ENCODE measurements at regions not wholly inside any gene's neighbourhood (a gene's known extent, or its start where the extent isn't known, plus 50 kb on each side); places are given as distances from the start of the nearest gene placed in this dataset.
A peak's percentile ranks its signal among the peaks of the same experiment; 100 is the strongest.

DNA sequence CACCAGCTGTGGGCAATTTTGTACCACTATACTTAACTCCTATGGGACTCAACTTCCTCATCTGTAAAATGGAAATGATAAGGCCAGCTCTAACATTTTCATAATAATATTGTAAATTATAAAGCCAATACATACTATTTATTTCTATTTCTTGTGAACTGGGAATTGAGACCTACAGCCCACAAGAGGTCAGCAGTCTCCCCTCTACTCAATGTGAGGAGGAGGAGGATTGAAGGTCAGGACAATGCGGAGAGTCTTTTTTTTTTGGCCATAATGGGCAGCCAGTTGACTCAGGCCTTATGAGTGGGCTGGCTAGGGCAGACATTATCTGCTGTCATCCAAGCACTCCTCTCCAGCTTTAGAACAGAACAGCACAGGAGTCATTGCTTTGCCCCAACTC is 90.5 kb downstream of the NUF2 start:
- no peak overlapping the region for H2BK5ac ChIP-seq (ENCODE audit: insufficient read length, low read length)
- DNase-seq, result no peak

More for the DNA sequence above, 90.5 kb downstream of the NUF2 start:
- Histone ChIP-seq H4K5ac (ENCODE audit: insufficient read length, low read depth, low read length) (no peak overlapping the region), H3T11ph (ENCODE audit: low read length) (no peak overlapping the region), H3K4me1 (ENCODE audit: insufficient read depth, low read length) (peaks cover 2% of the 10 kb centered on the region; the same call in 1 of the 2 replicates), H4K91ac (ENCODE audit: insufficient read length, low read depth, low read length) (no peak overlapping the region), H4K8ac (replicated peaks; ENCODE audit: insufficient read length, low read depth, low read length) (no peak overlapping the region), H3K9ac (ENCODE audit: extremely low read depth, insufficient read length, low read length) (no peak overlapping the region), H3K14ac (ENCODE audit: insufficient read depth, low read length) (no peak overlapping the region), H3K18ac (ENCODE audit: insufficient read length, low read depth, low read length) (no peak overlapping the region), H2BK15ac (ENCODE audit: low read depth, low read length) (no peak overlapping the region), H3K23ac (ENCODE audit: insufficient read length, low read depth, low read length) (no peak overlapping the region), H3K9me3 (ENCODE audit: control insufficient read depth, low read depth, low read length) (no peaks in the 10 kb centered on the region), H3K56ac (ENCODE audit: insufficient read length, low read depth, low read length) (no peak overlapping the region), H2BK120ac (ENCODE audit: low read depth, low read length, poor library complexity, severe bottlenecking) (no peak overlapping the region), H3K4me2 (ENCODE audit: insufficient read depth, insufficient read length, low read length) (no peak overlapping the region), H3K79me1 (ENCODE audit: insufficient read depth, low read depth, low read length, poor library complexity, severe bottlenecking) (no peaks in the 10 kb centered on the region), H2BK20ac (ENCODE audit: low read depth, low read length, poor library complexity, severe bottlenecking) (no peak overlapping the region), H3K4ac (ENCODE audit: low read depth, low read length) (no peak overlapping the region), H2BK12ac (ENCODE audit: insufficient read length, low read depth, low read length) (no peak overlapping the region), H3K27ac (ENCODE audit: insufficient read length, low read depth, low read length) (no peak overlapping the region), H4K20me1 (ENCODE audit: control insufficient read depth, insufficient read depth, insufficient read length) (no peaks in the 10 kb centered on the region), H3K27me3 (ENCODE audit: insufficient read depth, low read length) (no peaks in the 10 kb centered on the region; the same call in 1 of the 2 replicates), H3K79me2 (ENCODE audit: insufficient read depth, low read length) (no peaks in the 10 kb centered on the region), H2AFZ (ENCODE audit: low read length) (no peak overlapping the region), H3K23me2 (ENCODE audit: insufficient read length, low read depth, low read length, poor library complexity, severe bottlenecking) (no peaks in the 10 kb centered on the region), H2AK5ac (ENCODE audit: insufficient read length, low read length) (no peak overlapping the region)
- Mint-ChIP-seq H3K4me3 (no peak overlapping the region), H3K9me3 (peaks cover 0 to 2% of the 10 kb centered on the region in 2 experiments; a peak in 1 of 5 replicates), H3K36me3 (ENCODE audit: insufficient read depth in 1 of 3, low read depth in 3 of 3) (no peaks in the 10 kb centered on the region; a peak in 1 of 7 replicates), H3K4me1 (peaks cover 13 to 31% of the 10 kb centered on the region in 2 experiments), H3K27me3 (ENCODE audit: low read depth) (peaks cover 14% of the 10 kb centered on the region), H3K27ac (no peak overlapping the region)
- no CpG with 5 or more reads among the region's 1 CpG for WGBS (ENCODE audit: extremely low coverage, insufficient read length, low lambda C conversion rate)
- TF ChIP-seq, protein P1, sequence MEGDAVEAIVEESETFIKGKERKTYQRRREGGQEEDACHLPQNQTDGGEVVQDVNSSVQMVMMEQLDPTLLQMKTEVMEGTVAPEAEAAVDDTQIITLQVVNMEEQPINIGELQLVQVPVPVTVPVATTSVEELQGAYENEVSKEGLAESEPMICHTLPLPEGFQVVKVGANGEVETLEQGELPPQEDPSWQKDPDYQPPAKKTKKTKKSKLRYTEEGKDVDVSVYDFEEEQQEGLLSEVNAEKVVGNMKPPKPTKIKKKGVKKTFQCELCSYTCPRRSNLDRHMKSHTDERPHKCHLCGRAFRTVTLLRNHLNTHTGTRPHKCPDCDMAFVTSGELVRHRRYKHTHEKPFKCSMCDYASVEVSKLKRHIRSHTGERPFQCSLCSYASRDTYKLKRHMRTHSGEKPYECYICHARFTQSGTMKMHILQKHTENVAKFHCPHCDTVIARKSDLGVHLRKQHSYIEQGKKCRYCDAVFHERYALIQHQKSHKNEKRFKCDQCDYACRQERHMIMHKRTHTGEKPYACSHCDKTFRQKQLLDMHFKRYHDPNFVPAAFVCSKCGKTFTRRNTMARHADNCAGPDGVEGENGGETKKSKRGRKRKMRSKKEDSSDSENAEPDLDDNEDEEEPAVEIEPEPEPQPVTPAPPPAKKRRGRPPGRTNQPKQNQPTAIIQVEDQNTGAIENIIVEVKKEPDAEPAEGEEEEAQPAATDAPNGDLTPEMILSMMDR (conservative IDR thresholded peaks at IDR 0.05), result peak; percentile 59
